ENCODE measurements at regions not wholly inside any gene's neighbourhood (a gene's known extent, or its start where the extent isn't known, plus 50 kb on each side); places are given as distances from the start of the nearest gene placed in this dataset.

DNA sequence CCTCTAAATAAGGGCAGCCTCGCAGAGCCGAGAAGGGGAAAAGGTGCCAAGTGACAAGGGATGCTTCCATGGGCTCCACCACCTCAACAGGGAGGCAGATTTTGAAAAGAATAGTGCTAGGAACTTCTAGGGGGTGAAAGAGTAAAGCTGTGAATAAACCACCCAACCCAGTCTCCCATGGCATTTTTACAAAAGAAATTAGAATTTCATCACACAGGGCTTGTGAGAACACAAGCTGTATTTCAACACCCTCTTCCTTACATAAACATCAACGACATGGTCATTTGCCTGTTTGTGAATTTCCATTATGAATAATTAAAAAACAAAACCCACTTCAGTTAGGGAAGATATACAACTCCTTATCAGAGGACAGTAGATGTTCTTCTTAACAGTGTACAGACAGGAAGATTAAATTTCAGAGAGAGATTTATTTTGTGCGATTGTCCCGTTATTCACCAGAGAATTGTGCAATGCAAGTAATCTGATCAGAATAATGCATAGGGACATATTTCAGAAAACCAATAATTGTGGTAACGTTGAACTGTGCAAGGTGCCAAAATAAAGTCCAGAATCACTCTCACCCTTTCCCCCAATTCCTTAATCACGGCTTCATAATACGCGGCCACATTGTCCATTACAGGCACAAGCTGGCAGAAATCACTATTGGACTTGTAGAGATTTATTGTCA lies 207.8 kb upstream of the MGMT start:
- no peak for DNase-seq

GRCh38 chr10:129272176-129272575 lies 194.9 kb upstream of the MGMT start:
- no peak for DNase-seq

DNA sequence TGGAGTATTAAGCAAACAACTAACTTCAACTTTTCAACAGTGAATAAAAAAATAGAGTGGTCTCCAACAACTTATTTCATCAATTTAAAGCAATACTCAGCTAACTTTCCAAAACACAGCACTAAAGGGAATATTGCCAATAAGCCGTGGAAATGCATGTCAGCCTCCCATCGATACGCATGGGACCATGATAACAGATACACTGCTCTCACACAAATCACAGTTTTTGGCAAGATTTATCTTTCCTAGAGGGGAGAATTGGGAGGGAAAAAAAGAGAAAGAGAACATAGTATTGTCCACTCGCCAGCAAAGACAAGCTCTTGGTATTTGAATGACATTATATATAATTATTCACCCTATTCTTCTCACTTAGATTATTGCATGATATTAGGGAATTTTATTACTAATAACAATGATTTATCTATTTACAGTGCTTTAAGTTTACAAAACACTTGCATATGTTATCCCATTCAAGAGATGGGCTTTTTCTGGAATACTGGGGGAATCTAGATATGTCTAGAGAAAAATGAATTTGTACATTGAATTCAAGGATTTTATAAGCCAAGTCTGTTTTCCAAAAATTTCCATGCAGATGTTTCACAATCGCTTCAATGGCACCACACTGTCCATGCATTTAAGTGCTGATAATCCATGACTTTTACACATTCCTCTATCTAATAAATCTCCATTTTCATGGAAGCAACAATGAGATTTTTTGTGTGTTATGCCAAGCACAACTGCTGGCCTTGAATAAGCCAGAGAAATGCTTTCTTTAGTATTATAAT lies 194.0 kb upstream of the MGMT start:
- no peak for DNase-seq

- no peak for DNase-seq
Observed at GRCh38 chr10:129273860-129274259, 193.2 kb upstream of the MGMT start.

DNA sequence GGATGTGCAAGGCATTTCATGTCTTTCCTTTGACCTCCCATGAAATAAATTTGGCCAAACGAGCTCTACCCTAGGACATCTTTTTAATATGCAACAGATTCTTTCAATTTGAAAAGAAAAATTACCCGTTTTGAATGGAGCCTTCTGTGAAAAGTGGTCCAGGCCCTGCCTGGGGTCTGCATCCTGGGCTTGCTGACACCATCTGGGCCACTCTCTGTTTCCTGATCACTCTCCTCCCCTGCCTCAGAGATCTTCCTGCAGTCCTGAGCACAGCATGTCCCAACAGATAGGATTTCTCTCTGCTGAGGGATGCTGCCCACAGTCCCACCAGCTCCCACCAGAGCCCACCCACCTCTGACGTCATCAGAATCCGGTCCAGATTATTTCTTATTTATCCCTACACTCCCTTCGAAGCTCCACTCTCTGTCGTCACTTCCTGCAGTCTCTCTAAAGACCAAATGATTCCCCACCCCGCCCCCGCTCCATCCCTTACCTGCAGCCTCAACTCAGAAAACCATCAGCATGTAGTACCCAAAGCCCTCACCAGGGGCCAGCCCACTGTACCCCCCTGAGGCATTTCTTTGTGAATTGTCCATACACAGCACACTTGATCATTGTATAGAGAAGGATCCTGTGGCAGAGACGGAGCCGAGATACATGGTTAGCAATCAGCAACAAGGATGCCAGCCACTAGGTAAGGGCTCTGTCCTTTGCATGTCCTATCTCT lies 192.1 kb upstream of the MGMT start:
- no peak for DNase-seq

- DNase-seq = no peak
Observed at GRCh38 chr10:129275886-129276285, 191.2 kb upstream of the MGMT start.

DNA sequence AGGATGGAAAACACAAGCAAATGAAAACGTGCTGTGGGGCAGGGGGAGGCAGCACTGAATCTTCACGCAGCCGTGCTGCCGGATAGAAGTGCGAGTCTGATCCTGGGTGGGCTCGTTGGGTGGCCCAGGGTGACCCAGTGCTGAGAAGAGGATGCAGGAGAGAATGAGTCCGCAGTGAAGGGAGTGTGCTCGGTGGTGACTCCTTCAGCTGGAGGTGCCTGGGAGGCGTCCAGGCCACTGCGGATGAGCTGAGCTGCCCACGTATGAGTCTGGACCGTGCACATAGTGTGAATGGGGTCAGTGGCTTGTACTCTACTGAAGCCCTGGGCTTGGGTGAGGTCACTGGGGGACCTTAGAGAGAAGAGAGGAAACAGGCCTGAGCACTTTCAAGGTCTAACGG lies 190.0 kb upstream of the MGMT start:
- no peak for DNase-seq

GRCh38 chr10:129277841-129278240 lies 189.2 kb upstream of the MGMT start:
- DNase-seq = no peak

GRCh38 chr10:129278686-129279085 lies 188.4 kb upstream of the MGMT start:
- DNase-seq = no peak

- no peak for DNase-seq
Observed at GRCh38 chr10:129279446-129280154, 187.4 kb upstream of the MGMT start.

GRCh38 chr10:129280155-129280502 lies 186.9 kb upstream of the MGMT start:
- no peak for DNase-seq

- no peak for DNase-seq
Observed at GRCh38 chr10:129280908-129281586, 186.0 kb upstream of the MGMT start.

- DNase-seq = no peak
Observed at GRCh38 chr10:129285459-129285858, 181.6 kb upstream of the MGMT start.

GRCh38 chr10:129288999-129289584 lies 177.9 kb upstream of the MGMT start:
- DNase-seq = no peak

- no peak for DNase-seq
Observed at GRCh38 chr10:129293991-129294700, 172.9 kb upstream of the MGMT start.

DNA sequence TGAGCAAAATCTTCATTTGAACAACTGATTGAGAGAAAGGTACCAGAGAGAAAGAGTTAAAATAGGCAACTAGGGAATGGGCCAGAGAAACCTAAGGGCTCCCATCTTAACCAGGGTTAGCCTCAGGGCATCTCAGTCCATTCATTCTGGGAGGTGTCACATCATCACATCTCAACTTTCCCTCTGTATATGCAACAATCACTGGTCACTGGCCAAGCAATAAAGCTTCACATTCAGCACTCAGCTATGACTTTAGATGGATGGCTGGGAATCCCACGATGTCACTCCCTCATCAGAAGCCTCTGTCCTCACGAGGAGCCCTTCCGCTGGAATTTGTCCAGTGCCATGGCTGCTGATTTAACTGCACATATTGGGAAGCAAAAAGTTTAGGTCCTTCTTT lies 172.1 kb upstream of the MGMT start:
- no peak for DNase-seq

DNA sequence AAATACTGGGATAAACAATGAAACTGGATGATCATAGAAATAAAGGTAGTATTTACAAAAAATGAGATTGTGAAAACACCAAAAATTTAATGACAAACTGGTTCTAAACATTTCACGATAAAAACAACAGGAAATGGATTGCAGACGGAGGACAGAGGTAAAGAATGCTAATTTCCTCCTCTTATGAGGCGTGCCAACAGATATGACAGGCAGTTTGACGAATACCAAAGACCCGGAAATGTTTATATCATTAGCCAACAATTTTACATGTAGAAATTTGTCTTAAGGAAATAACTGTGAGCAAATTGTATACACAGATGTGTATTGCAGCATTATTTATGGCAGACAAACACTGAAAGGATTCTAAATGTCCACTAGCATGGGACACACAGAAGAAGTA lies 162.0 kb upstream of the MGMT start:
- no peak for DNase-seq

DNA sequence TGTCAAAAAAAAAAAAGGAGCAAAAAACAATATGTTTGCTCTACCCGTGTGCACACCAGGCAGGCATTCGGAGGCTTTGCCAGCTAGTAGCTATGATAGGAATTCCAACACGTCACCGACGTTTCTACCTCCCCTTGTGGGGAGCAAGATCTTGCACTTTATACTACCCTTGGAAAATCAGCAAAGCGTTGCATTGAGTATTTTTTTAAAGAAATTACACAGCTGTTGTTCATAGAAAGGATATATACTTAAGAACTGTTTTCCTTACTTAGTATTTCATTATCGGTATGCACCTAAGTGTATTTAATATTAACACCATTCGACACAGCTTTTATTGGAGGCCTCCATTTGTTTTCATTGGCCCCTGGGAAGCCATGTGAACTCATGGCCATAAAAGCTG lies 159.9 kb upstream of the MGMT start:
- no peak for DNase-seq

DNA sequence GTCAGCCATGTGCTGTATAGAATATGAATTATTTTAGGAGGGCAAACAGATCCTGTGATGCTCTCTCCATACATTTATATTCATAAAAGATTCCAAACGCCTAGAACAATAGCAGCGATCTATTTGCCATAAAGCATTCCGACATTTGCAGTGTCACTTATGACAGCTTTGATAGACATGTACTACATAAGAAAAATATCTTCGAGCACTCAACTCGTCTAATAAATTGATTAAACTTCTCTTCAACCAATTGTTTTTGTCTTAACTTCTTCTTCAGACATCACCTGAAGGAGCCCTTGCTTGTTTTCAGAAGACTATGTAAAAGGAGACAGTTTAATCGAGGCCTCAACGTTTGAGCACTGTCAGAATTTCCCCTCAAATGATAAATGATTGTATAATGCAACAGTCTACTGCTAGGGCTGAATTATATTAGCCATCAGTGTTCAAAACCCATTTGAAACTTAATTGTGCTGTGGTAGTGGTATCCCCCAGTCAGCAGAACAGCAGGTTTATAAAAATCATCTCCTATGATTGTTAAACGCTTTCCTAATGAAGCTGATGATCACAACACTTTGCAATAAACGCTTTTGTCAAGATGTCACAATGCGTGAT lies 158.0 kb upstream of the MGMT start:
- no peak for DNase-seq

DNA sequence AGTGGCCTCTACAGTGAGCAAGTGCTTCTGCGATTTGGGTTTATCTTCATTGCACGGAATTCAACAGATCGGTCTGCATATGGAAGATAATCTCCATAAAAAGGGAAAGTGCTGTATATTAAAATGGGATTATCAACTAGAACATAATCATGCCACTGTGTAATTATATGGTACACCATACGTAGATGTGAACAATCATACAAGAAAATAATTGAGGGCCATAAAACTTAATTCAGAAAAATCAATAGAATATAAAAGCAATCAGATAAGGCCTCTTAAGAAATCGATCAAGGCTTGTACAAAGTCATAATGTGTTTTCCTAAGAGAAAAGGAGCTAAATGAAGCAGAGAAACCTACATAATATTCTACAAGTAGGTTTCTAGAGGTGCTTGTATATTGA lies 157.5 kb upstream of the MGMT start:
- peak in 1 of 2 experiments; percentile 54 for DNase-seq

- peak in 1 of 2 experiments; percentile 16 for DNase-seq
Observed at GRCh38 chr10:129310881-129311280, 156.2 kb upstream of the MGMT start.

Measured in NCI-H524 (cell line).